Tibial nerve (tissue), 3 donors: ENCODE measurements at regions not wholly inside any gene's neighbourhood (a gene's known extent, or its start where the extent isn't known, plus 50 kb on each side); places are given as distances from the start of the nearest gene placed in this dataset.

Experiments used
- POLR2A ChIP-seq, 2 donors: fragments of 450-650 bp; IDR thresholded peaks; one replicate each; pipeline ENCODE4 v1.6.1; 2017; ENCODE audit warnings: antibody characterized with exemption in 2 of 2, mild to moderate bottlenecking in 2 of 2, moderate library complexity in 2 of 2
- TF ChIP-seq, protein P1 (sequence below), 5 experiments: fragments of 200-600 bp in 3 of 5; fragments of 450-650 bp in 2 of 5; sonication (generic) in 3 of 5; IDR thresholded peaks; one replicate each; pipeline ENCODE4 v1.5.1; 2016 to 2019; ENCODE audit warnings: antibody characterized with exemption in 5 of 5, mild to moderate bottlenecking in 3 of 5, moderate library complexity in 2 of 5

DNA sequence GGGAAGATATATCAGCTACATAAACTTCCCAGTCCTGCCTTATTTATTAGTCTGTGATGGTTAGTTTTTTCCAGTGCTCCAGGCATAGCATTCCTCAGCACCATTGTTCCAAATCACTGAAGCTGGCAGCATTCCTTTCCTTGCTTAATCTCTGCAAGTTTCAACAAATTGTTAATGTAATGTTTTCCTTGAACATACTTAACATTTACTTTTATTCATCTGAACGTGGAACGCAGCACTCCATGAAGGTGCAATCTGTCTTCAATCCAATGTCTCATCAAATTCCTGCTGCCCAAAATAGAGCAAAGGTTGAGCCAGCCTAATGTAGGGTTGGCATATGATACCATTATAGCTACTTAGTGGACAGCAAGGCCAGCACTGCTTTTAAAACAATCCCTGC, 441.1 kb upstream of the RBFOX1 start:
- TF ChIP-seq, protein P1, sequence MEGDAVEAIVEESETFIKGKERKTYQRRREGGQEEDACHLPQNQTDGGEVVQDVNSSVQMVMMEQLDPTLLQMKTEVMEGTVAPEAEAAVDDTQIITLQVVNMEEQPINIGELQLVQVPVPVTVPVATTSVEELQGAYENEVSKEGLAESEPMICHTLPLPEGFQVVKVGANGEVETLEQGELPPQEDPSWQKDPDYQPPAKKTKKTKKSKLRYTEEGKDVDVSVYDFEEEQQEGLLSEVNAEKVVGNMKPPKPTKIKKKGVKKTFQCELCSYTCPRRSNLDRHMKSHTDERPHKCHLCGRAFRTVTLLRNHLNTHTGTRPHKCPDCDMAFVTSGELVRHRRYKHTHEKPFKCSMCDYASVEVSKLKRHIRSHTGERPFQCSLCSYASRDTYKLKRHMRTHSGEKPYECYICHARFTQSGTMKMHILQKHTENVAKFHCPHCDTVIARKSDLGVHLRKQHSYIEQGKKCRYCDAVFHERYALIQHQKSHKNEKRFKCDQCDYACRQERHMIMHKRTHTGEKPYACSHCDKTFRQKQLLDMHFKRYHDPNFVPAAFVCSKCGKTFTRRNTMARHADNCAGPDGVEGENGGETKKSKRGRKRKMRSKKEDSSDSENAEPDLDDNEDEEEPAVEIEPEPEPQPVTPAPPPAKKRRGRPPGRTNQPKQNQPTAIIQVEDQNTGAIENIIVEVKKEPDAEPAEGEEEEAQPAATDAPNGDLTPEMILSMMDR (IDR thresholded peaks at IDR 0.05): no peak
- TF ChIP-seq POLR2A (IDR thresholded peaks at IDR 0.05): no peak
